ENCODE measurements at regions not wholly inside any gene's neighbourhood (a gene's known extent, or its start where the extent isn't known, plus 50 kb on each side); places are given as distances from the start of the nearest gene placed in this dataset.
"Not testable (repeated sequence)": the region's sequence is repeated elsewhere in the genome, so short reads cannot be mapped to it uniquely, and the experiment has no call there.

- not testable (repeated sequence) for FAIRE-seq; DNase-seq (ENCODE audit: insufficient read length, low spot score)
These were observed 75.2 kb upstream of the CAB39 start for GRCh38 chr2:230637486-230637885.

DNA sequence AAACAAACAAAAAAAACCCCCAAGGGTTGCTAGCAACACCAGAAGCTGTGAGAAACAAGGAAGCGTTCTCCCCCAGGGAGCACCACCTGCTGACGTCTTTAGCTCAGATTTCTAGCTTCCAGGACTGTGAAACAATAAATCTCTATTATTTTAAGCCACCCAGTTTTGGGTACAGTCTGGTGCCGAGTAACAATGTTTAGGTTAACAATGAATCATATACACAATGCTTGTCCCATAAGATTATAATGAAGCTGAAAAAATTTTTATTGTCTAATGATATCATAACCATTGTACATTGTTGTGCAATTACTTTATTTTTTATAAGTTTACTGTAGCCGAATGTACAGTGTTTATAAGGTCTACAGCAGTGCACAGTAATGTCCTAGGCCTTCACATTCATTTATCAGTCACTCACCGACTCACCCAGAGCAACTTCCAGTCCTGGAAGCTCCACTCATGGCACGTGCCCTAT lies 72.1 kb upstream of the CAB39 start:
- no peak for DNase-seq (ENCODE audit: insufficient read length, low spot score)
- FAIRE-seq, result no peak

- FAIRE-seq (no peak), DNase-seq (ENCODE audit: insufficient read length, low spot score) (no peak)
These were observed 69.7 kb upstream of the CAB39 start for GRCh38 chr2:230642966-230643365.

DNA sequence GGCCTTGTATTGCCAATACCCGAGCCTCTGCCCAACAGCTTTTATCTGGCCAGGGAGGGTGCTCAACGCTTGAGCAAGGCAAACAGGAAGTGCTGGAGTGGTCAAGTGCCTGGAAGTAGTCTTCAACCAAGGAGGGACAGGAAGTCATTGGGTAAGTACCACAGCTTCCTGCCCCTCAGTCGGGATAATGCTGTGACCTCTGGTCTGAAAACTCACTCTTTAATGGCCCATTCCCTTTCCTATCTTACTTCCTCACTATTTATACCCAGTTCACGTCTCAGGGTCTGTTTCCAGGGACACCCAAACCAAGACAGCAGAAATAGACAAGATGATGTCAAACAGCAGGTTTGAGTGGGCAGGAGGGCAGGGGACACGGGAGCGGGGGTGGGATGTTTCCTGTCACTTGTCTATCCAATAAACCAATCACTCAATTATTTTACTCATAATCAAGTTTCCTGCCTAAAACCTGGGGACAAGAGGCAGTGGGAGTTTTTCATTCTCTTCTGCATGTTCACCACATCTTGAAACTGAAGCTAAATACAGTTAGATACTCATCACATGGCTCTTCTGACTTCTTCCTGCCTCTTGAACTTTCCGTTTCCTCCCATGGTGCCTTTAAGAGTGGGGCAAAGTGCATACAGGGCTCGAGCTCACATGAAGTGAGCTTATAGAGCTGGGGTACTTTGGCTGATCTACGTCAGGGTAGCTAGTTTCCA lies 68.9 kb upstream of the CAB39 start:
- FAIRE-seq, result no peak
- DNase-seq (ENCODE audit: insufficient read length, low spot score), result no peak

GRCh38 chr2:230644356-230644935 lies 68.2 kb upstream of the CAB39 start:
- no peak for FAIRE-seq
- DNase-seq (ENCODE audit: insufficient read length, low spot score), result no peak

DNA sequence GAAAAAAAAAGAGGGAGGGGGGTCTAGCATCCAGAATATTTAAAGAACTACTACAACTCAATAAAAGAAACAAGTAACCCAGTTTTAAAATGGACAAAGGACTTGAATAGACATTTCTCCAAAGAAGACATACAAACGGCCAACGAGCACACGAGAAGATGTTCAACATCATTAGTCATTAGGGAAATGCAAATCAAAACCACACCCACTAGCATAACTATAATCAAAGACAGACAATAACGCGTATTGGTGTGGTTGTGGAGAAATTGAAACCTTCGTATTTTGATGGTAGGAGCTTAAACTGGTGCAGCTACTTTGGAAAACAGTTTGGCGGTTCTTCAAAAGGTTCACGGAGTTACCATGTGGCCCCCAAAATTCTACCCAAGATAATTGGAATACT lies 64.3 kb upstream of the CAB39 start:
- FAIRE-seq, result no peak
- no peak for DNase-seq (ENCODE audit: insufficient read length, low spot score)

DNA sequence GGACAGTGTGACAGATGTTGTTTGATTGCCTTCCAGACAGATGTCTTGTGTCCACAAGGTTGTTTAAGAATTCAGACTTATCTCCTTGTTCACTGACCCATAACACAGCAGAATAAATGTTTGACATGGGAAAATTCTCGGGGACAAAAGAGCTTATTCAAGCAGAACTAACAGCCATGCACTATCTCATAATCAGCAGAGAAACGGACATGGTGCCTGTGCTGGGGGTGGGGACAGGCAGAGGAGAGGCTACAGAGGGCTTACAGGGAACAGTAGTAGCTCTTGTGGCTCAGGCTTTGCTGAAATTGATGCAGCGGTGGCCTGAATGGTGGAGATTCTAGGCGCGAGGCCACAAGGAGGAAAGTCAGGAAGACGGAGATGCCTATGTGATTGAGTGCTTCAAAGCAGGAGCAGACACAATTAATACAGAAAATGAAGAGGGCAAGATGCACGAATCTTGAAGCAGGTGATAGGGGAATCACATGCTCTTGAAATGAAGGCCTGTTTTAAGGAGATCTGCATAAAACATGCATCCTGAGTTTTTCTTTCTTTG lies 62.0 kb upstream of the CAB39 start:
- no peak for FAIRE-seq
- DNase-seq (ENCODE audit: insufficient read length, low spot score), result no peak

DNA sequence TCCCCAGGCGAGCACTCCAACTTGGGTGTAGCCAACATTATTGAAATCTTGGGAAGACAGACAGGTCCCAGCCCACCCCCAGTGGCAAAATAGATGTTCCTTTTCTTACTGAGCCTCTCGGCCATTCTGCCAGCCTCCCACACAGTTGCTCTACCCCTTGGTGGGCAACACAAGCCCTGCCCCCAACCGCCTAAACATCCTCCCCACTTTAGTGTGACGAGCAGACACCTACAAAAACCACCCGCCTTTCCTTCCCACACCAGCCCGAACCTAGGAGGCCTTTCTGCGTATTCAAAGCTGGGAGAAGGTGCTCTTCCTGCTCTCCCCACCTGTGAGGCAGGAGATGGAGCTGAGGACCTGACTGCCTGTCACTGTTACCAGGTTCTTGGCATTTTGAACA lies 58.6 kb upstream of the CAB39 start:
- FAIRE-seq (no peak), DNase-seq (ENCODE audit: insufficient read length, low spot score) (no peak)

DNA sequence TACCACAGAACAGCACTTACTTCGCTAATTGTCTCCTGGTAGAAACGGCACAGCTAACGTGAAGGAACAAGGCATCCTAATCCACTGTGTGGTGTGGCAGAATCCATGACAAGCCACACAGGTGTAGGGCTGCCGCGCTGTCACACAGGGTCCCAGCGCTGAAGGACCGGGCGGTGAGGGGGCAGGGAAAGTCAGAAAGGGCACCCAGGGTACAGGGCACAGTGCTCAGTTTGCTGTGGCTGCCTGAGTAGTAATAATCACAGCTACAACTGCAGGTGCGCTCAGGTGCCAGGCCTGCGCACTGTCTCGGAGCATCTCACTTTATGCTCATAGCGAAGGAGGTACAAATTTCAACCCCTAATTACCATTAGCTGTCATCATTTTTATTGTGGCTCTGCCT lies 55.2 kb upstream of the CAB39 start:
- FAIRE-seq (no peak), DNase-seq (ENCODE audit: insufficient read length, low spot score) (no peak)

DNA sequence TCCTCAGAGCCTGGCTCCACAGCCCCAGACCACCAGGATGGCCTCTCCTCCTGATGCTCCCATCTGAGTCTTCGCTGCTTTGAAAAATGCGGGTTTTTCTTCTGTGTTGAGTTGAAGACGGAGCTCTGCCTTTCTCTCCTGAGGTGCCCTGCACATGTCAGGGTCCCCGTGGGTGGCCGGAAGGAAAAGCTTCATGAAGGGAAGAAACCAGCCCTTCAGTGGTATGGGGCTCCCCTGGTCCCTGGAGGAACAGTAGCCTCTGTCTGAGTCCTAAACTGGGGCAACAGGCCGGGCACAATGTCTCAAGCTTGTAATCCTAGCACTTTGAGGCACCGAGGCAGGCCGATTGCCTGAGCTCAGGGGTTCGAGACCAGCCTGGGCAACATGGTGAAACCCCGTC lies 54.7 kb upstream of the CAB39 start:
- no peak for FAIRE-seq

GRCh38 chr2:230658577-230658876 lies 54.1 kb upstream of the CAB39 start:
- FAIRE-seq (no peak), DNase-seq (ENCODE audit: insufficient read length, low spot score) (no peak)

More for the DNA sequence above, 54.7 kb upstream of the CAB39 start:
- DNase-seq (ENCODE audit: insufficient read length, low spot score), result no peak

DNA sequence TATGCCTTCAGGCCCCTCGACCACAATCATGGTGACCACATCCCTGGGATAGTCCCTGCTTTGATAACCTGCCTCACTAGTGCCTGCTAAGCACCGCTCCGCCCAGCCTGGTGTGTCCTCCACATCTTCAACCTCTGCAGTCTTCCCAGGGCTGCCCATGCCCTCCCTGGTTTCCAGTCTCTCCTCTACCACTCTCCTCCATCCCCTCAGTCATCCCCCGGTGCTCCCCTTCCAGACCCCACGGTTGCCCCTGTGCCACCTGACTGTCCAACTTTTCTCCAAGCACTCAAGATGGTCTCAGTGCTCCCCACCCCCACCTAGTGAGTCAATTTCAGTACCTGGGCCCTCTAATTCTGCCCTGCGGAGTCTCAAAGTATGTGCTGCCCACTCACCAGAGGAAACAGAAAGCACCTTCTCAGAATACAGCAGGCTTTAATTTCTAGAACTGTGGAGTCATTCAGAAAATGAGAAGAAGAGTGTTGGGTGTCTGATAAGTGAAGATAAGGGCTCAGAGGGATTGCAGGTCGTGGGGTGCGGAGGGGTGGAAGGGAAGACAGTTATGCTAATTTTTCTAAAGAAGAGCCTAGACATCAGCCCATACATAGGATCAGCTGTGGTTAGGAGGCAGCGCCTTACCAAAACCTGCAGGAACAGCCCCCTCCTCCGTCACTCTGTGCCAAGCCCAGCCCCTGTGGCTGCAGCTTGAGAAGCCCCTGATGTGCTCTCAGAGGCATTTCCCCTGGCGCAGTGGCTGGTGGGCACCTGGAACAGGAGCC lies 53.6 kb upstream of the CAB39 start:
- no peak for FAIRE-seq
- no peak for DNase-seq (ENCODE audit: insufficient read length, low spot score)

GRCh38 chr2:230660294-230661060 lies 52.2 kb upstream of the CAB39 start:
- FAIRE-seq, result no peak
- no peak for DNase-seq (ENCODE audit: insufficient read length, low spot score)

DNA sequence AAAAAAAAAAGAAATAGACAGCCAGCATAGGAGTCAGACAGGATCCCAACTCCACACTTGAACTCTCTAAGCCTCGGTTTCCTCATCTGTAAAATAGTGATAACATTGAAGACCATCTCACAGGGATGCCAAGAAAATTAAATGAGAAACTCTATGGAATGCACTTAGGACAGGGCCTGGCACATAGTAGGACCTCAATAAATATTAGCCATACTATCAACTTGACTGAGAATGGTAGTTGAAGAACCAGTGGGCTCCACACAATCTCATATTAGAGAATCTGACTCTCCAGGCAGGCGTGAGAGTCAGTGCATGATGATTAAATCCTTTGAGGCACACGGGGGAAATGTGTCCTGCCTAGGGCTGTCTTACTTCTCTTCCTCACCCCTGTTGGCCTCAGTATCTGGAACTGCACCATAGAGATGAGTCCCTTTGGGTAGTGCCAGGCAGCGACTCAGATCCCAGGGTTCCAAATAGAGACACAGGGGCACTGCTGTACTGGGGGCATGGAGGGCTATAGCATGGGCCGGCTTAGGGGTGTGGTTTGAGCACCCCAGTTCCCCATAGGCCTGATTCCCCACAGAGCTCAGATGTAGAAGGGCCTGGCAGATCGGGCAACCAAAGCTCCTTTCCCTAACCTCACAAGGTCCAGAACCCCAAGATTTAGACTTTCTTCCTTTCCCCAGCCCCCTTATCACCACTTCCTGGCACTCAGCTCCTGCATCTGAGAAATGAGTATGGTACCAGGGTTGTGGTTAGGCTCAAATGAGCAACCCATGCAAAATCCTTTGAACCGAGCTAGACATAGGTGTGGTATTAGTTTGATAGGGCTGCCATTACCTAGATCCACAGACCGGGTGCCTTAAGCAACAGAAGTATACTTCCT lies 51.3 kb upstream of the CAB39 start:
- FAIRE-seq (no peak), DNase-seq (ENCODE audit: insufficient read length, low spot score) (no peak)
